ENCODE measurements at regions not wholly inside any gene's neighbourhood (a gene's known extent, or its start where the extent isn't known, plus 50 kb on each side); places are given as distances from the start of the nearest gene placed in this dataset.
"Not testable (repeated sequence)": the region's sequence is repeated elsewhere in the genome, so short reads cannot be mapped to it uniquely, and the experiment has no call there.

DNA sequence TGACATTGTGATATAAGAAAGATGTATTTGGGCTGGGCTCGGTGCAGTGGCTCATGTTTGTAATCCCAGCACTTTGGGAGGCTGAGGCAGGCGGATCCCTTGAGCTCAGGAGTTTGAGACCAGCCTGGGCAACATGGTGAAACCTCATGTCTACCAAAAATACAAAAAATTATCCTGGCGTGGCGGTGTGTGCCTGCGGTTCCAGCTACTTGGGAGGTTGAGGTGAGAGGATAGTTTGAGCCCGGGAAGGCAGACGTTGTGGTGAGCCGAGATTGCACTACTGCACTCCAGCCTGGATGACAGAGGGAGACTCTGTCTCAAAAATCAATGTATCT is 201.9 kb downstream of the SEC14L1 start:
- TF ChIP-seq, protein P1, sequence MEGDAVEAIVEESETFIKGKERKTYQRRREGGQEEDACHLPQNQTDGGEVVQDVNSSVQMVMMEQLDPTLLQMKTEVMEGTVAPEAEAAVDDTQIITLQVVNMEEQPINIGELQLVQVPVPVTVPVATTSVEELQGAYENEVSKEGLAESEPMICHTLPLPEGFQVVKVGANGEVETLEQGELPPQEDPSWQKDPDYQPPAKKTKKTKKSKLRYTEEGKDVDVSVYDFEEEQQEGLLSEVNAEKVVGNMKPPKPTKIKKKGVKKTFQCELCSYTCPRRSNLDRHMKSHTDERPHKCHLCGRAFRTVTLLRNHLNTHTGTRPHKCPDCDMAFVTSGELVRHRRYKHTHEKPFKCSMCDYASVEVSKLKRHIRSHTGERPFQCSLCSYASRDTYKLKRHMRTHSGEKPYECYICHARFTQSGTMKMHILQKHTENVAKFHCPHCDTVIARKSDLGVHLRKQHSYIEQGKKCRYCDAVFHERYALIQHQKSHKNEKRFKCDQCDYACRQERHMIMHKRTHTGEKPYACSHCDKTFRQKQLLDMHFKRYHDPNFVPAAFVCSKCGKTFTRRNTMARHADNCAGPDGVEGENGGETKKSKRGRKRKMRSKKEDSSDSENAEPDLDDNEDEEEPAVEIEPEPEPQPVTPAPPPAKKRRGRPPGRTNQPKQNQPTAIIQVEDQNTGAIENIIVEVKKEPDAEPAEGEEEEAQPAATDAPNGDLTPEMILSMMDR (IDR thresholded peaks at IDR 0.05; ENCODE audit: insufficient read depth, low read length, poor library complexity, severe bottlenecking) = not testable (repeated sequence)
- not testable (repeated sequence) for TF ChIP-seq EZH2phosphoT487 (conservative IDR thresholded peaks at IDR 0.05; ENCODE audit: low read length)
